Suprapubic skin (tissue), 4 donors: ENCODE measurements at regions not wholly inside any gene's neighbourhood (a gene's known extent, or its start where the extent isn't known, plus 50 kb on each side); places are given as distances from the start of the nearest gene placed in this dataset.

Source experiments
- EP300 ChIP-seq: sonication (generic); formaldehyde crosslinking; IDR thresholded peaks from one replicate; pipeline ENCODE4 v1.6.1; 2017; ENCODE audit warnings: antibody characterized with exemption
- POLR2A ChIP-seq, 2 donors: fragments of 450-650 bp; IDR thresholded peaks; one replicate each; pipeline ENCODE4 v1.6.1; 2017; ENCODE audit warnings: antibody characterized with exemption in 2 of 2, mild to moderate bottlenecking in 2 of 2, moderate library complexity in 2 of 2
- POLR2AphosphoS5 ChIP-seq, 3 donors: sonication (generic); formaldehyde crosslinking; IDR thresholded peaks; one replicate each; pipeline ENCODE4 v1.6.1; 2017; ENCODE audit warnings: antibody characterized with exemption in 3 of 3
- TF ChIP-seq, protein P1 (sequence below), 2 donors: fragments of 200-600 bp in 1 of 2; fragments of 450-650 bp in 1 of 2; sonication (generic) in 1 of 2; IDR thresholded peaks; one replicate each; pipeline ENCODE4 v1.5.1; 2016 to 2019; ENCODE audit warnings: antibody characterized with exemption in 2 of 2, mild to moderate bottlenecking in 1 of 2, moderate library complexity in 1 of 2

- TF ChIP-seq POLR2A (IDR thresholded peaks at IDR 0.05): no peak
- TF ChIP-seq, protein P1, sequence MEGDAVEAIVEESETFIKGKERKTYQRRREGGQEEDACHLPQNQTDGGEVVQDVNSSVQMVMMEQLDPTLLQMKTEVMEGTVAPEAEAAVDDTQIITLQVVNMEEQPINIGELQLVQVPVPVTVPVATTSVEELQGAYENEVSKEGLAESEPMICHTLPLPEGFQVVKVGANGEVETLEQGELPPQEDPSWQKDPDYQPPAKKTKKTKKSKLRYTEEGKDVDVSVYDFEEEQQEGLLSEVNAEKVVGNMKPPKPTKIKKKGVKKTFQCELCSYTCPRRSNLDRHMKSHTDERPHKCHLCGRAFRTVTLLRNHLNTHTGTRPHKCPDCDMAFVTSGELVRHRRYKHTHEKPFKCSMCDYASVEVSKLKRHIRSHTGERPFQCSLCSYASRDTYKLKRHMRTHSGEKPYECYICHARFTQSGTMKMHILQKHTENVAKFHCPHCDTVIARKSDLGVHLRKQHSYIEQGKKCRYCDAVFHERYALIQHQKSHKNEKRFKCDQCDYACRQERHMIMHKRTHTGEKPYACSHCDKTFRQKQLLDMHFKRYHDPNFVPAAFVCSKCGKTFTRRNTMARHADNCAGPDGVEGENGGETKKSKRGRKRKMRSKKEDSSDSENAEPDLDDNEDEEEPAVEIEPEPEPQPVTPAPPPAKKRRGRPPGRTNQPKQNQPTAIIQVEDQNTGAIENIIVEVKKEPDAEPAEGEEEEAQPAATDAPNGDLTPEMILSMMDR (IDR thresholded peaks at IDR 0.05): no peak
- TF ChIP-seq EP300: no peak
- no peak for TF ChIP-seq POLR2AphosphoS5 (IDR thresholded peaks at IDR 0.05)
Measured at GRCh38 chr20:25858495-25859425, 162.1 kb upstream of the ZNF337 start.
